ENCODE measurements at regions not wholly inside any gene's neighbourhood (a gene's known extent, or its start where the extent isn't known, plus 50 kb on each side); places are given as distances from the start of the nearest gene placed in this dataset.

GRCh38 chr2:204492417-204492816 lies 52.9 kb upstream of the PARD3B start:
- no peak for TF ChIP-seq CTCF (IDR thresholded peaks at IDR 0.05; ENCODE audit: control extremely low read depth, extremely low read depth, low read depth, missing control alignments)
- no peak for DNase-seq (ENCODE audit: extremely low spot score)
- POLR2A ChIA-PET = no interaction called here
- CTCF ChIA-PET = interaction anchor here (1.1 kb wide), 1 partner anchor 13 kb away, joined by 3 read pairs; no protein-coding TSS in a partner anchor

- TF ChIP-seq CTCF (IDR thresholded peaks at IDR 0.05; ENCODE audit: control extremely low read depth, extremely low read depth, low read depth, missing control alignments) = no peak
- CTCF ChIA-PET = interaction anchor here (0.8 kb wide), 1 partner anchor 61 kb away, joined by 3 read pairs; no protein-coding TSS in a partner anchor
- DNase-seq (ENCODE audit: extremely low spot score) = no peak
- POLR2A ChIA-PET = no interaction called here
Measured at GRCh38 chr2:204494681-204495080, 50.6 kb upstream of the PARD3B start.

- CTCF ChIA-PET = no interaction called here
- POLR2A ChIA-PET = no interaction called here
- no peak for TF ChIP-seq CTCF (IDR thresholded peaks at IDR 0.05; ENCODE audit: control extremely low read depth, extremely low read depth, low read depth, missing control alignments)
- no peak for DNase-seq (ENCODE audit: extremely low spot score)
Measured at GRCh38 chr2:204495381-204495780, 49.9 kb upstream of the PARD3B start.

All from GM10248 (cell line).